ENCODE measurements at regions not wholly inside any gene's neighbourhood (a gene's known extent, or its start where the extent isn't known, plus 50 kb on each side); places are given as distances from the start of the nearest gene placed in this dataset.

DNA sequence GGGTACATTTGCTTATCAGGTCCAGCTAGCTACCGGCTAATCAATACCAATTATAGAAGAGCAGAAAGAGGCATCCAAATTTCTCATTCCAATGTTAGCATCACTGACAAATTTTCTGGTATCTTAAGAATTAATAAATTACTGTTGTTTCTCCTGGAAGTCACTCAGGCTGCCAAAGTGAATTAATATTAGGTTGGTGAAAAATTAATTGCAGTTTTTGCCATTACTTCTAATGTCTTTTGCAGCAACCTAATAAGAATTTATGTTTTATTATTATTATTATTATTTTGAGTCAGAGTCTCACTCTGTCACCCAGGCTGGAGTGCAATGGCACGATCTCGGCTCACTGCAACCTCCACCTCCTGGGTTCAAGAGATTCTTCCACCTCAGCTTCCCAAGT is 979.9 kb downstream of the TYW1 start:
- H2BK12ac ChIP-seq (ENCODE audit: low read depth, low read length) = no peak overlapping the region
- H4K5ac ChIP-seq (ENCODE audit: insufficient read length, low read depth, low read length) = no peak overlapping the region
- 98% methylated on average over 3 of the region's 3 CpGs; no CpG with 5 or more reads in 1 of the 2 experiments for WGBS, 2 experiments (ENCODE audit: extremely low coverage in 1 of 2, insufficient coverage in 1 of 2, insufficient read length in 1 of 2, insufficient replicate concordance in 2 of 2, low coverage in 1 of 2, low lambda C conversion rate in 2 of 2, missing lambda C conversion rate in 1 of 2)
- no peak for DNase-seq (ENCODE audit: low read depth in 1 of 2, low spot score in 2 of 2)
- no peak overlapping the region for H3K14ac ChIP-seq (ENCODE audit: insufficient read length)
- no peak for FAIRE-seq
- no peak overlapping the region for H2BK20ac ChIP-seq (ENCODE audit: low read length)
- POLR2A ChIA-PET (ENCODE audit: partially characterized antibody) = no interaction called here
- no peak overlapping the region for H3K4me3 ChIP-seq (ENCODE audit: extremely low read depth in 1 of 4, insufficient read depth in 2 of 4, low read depth in 3 of 4, low read length in 4 of 4)
- H3K9ac ChIP-seq (replicated peaks in 1 of 4; ENCODE audit: extremely low read depth in 1 of 4, low read depth in 3 of 4, low read length in 3 of 4) = no peak overlapping the region
- no peaks in the 10 kb centered on the region for H3K9me3 ChIP-seq (ENCODE audit: insufficient read depth in 2 of 2, low read depth in 1 of 2, low read length in 1 of 2)
- no peaks in the 10 kb centered on the region for H3K4me1 ChIP-seq (replicated peaks in 1 of 4; ENCODE audit: control insufficient read depth in 3 of 4, insufficient read depth in 4 of 4, low read length in 3 of 4)
- H3K4ac ChIP-seq (replicated peaks; ENCODE audit: insufficient read length, low read depth, low read length) = no peak overlapping the region
- no peak overlapping the region for H3K18ac ChIP-seq (ENCODE audit: extremely low read depth, low read length)
- no peak for TF ChIP-seq CHD1 (IDR thresholded peaks at IDR 0.05; ENCODE audit: low read depth, low read length)
- no peak for TF ChIP-seq JUN (IDR thresholded peaks at IDR 0.05; ENCODE audit: low read depth, low read length)
- TF ChIP-seq EGR1 (IDR thresholded peaks at IDR 0.05; ENCODE audit: borderline replicate concordance, low read depth, low read length) = no peak
- no peak for TF ChIP-seq KDM5A (IDR thresholded peaks at IDR 0.05; ENCODE audit: low read length)
- no peak for TF ChIP-seq SP2 (IDR thresholded peaks at IDR 0.05; ENCODE audit: low read length)
- TF ChIP-seq, protein P1, sequence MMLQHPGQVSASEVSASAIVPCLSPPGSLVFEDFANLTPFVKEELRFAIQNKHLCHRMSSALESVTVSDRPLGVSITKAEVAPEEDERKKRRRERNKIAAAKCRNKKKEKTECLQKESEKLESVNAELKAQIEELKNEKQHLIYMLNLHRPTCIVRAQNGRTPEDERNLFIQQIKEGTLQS (IDR thresholded peaks at IDR 0.05; ENCODE audit: insufficient read depth, low read depth, low read length) = no peak
- TF ChIP-seq, protein P2, sequence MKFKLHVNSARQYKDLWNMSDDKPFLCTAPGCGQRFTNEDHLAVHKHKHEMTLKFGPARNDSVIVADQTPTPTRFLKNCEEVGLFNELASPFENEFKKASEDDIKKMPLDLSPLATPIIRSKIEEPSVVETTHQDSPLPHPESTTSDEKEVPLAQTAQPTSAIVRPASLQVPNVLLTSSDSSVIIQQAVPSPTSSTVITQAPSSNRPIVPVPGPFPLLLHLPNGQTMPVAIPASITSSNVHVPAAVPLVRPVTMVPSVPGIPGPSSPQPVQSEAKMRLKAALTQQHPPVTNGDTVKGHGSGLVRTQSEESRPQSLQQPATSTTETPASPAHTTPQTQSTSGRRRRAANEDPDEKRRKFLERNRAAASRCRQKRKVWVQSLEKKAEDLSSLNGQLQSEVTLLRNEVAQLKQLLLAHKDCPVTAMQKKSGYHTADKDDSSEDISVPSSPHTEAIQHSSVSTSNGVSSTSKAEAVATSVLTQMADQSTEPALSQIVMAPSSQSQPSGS (IDR thresholded peaks at IDR 0.05; ENCODE audit: low read length) = no peak
- no peak for TF ChIP-seq BRCA1 (IDR thresholded peaks at IDR 0.05; ENCODE audit: low read depth, low read length)
- TF ChIP-seq POLR2A (IDR thresholded peaks at IDR 0.05; ENCODE audit: control extremely low read depth in 1 of 2, low read depth in 2 of 2, low read length in 2 of 2) = no peak
- no peak for TF ChIP-seq TBP (IDR thresholded peaks at IDR 0.05; ENCODE audit: low read depth, low read length)
- TF ChIP-seq GTF2F1 (IDR thresholded peaks at IDR 0.05; ENCODE audit: borderline replicate concordance, low read depth, low read length) = no peak
- no peak for TF ChIP-seq GABPA (IDR thresholded peaks at IDR 0.05; ENCODE audit: borderline replicate concordance, insufficient read depth, low read length)
- no peak for TF ChIP-seq POLR2AphosphoS5 (IDR thresholded peaks at IDR 0.05; ENCODE audit: low read depth, low read length)
- TF ChIP-seq SP1 (IDR thresholded peaks at IDR 0.05; ENCODE audit: low read depth, low read length) = no peak
- no peak overlapping the region for H2AFZ ChIP-seq (ENCODE audit: low read length)
- no peak overlapping the region for H3K4me2 ChIP-seq (ENCODE audit: insufficient read depth in 1 of 2, low read depth in 2 of 2, low read length in 2 of 2)
- H2AK5ac ChIP-seq (ENCODE audit: low read depth, low read length) = no peak overlapping the region
- H3K23me2 ChIP-seq (ENCODE audit: low read depth, low read length) = no peaks in the 10 kb centered on the region
- H3K79me2 ChIP-seq (ENCODE audit: control insufficient read depth in 1 of 2, insufficient read depth in 2 of 2, low read length in 2 of 2) = no peaks in the 10 kb centered on the region
- no peak overlapping the region for H3K23ac ChIP-seq (ENCODE audit: insufficient read length)
- H4K8ac ChIP-seq (ENCODE audit: extremely low read depth, insufficient read depth, low read length) = no peak overlapping the region
- no peak overlapping the region for H2BK5ac ChIP-seq (ENCODE audit: low read depth, low read length)
- H3K27me3 ChIP-seq (replicated peaks in 1 of 4; ENCODE audit: control insufficient read depth in 3 of 4, extremely low read depth in 1 of 4, insufficient read depth in 3 of 4, low read length in 3 of 4) = no peaks in the 10 kb centered on the region
- no peak overlapping the region for H3K56ac ChIP-seq (replicated peaks; ENCODE audit: insufficient read length, low read depth, low read length)
- no peak overlapping the region for H4K91ac ChIP-seq (replicated peaks; ENCODE audit: insufficient read length, low read length)
- no peaks in the 10 kb centered on the region for H4K20me1 ChIP-seq (replicated peaks in 1 of 2; ENCODE audit: control insufficient read depth in 1 of 2, insufficient read depth in 2 of 2, low read length in 2 of 2)
- no peaks in the 10 kb centered on the region for H3K36me3 ChIP-seq (ENCODE audit: control insufficient read depth in 2 of 4, insufficient read depth in 4 of 4, low read length in 3 of 4)
- H3K79me1 ChIP-seq (ENCODE audit: low read depth, low read length) = no peaks in the 10 kb centered on the region
- H2BK15ac ChIP-seq (ENCODE audit: low read length) = no peak overlapping the region
- H2BK120ac ChIP-seq (replicated peaks; ENCODE audit: low read depth, low read length) = no peak overlapping the region
- CTCF ChIA-PET (ENCODE audit: partially characterized antibody) = no interaction called here
- no peak overlapping the region for H3K27ac ChIP-seq (ENCODE audit: low read depth, low read length)

Data from H1 (cell line).